OCI-LY1 (cell line): ENCODE measurements at regions not wholly inside any gene's neighbourhood (a gene's known extent, or its start where the extent isn't known, plus 50 kb on each side); places are given as distances from the start of the nearest gene placed in this dataset.

Experiments
- EZH2 ChIP-seq: fragments of 200-600 bp; sonication (generic), shearing (Covaris generic); IDR thresholded peaks from 2 replicates; pipeline ENCODE4 v1.8.0; 2017; ENCODE audit warnings: borderline replicate concordance, mixed run types, mild to moderate bottlenecking, antibody characterized with exemption, low read length, moderate library complexity, mixed read lengths
- TF ChIP-seq, protein P1 (sequence below): fragments of 200-600 bp; sonication (generic), shearing (Covaris generic); IDR thresholded peaks from 2 replicates; pipeline ENCODE4 v1.5.1; 2017; ENCODE audit warnings: mild to moderate bottlenecking, antibody characterized with exemption, low read length, moderate library complexity, mixed read lengths

DNA sequence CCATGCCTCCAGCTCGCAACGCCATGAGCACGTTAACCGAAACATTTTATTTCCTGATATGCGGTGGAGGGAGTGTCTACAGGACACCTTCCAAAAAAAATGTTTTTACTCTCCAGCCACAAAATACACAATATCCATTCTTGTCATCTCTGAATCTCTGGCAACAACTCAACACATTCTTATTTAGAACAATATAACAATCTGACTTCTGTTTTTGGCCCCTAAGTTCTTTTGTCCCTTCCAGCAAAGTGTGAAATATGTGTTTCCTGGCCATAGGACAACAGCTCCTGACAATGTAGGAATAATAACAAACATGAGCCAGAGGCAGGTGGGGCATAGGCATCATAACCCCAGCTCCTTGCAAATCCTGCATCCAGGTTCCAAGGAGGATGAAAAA lies 163.0 kb downstream of the DDX1 start:
- TF ChIP-seq, protein P1, sequence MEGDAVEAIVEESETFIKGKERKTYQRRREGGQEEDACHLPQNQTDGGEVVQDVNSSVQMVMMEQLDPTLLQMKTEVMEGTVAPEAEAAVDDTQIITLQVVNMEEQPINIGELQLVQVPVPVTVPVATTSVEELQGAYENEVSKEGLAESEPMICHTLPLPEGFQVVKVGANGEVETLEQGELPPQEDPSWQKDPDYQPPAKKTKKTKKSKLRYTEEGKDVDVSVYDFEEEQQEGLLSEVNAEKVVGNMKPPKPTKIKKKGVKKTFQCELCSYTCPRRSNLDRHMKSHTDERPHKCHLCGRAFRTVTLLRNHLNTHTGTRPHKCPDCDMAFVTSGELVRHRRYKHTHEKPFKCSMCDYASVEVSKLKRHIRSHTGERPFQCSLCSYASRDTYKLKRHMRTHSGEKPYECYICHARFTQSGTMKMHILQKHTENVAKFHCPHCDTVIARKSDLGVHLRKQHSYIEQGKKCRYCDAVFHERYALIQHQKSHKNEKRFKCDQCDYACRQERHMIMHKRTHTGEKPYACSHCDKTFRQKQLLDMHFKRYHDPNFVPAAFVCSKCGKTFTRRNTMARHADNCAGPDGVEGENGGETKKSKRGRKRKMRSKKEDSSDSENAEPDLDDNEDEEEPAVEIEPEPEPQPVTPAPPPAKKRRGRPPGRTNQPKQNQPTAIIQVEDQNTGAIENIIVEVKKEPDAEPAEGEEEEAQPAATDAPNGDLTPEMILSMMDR = no peak
- TF ChIP-seq EZH2 = no peak
